WTC11 (cell line): ENCODE measurements at regions not wholly inside any gene's neighbourhood (a gene's known extent, or its start where the extent isn't known, plus 50 kb on each side); places are given as distances from the start of the nearest gene placed in this dataset.

Source experiments
- CBFB ChIP-seq: sonication (generic); formaldehyde crosslinking; IDR thresholded peaks from 2 replicates; pipeline ENCODE4 v1.8.1; 2022; ENCODE audit warnings: mild to moderate bottlenecking, low read depth, missing genetic modification reagents
- CREM ChIP-seq: sonication (generic); formaldehyde crosslinking; IDR thresholded peaks from 2 replicates; pipeline ENCODE4 v1.8.1; 2022; ENCODE audit warnings: mild to moderate bottlenecking, missing genetic modification reagents, moderate library complexity
- NR2C2 ChIP-seq: sonication (generic); formaldehyde crosslinking; IDR thresholded peaks from 2 replicates; pipeline ENCODE4 v1.8.0; 2022; ENCODE audit warnings: mild to moderate bottlenecking, missing genetic modification reagents
- TEAD4 ChIP-seq: sonication (generic); formaldehyde crosslinking; IDR thresholded peaks from 2 replicates; pipeline ENCODE4 v1.8.0; 2022; ENCODE audit warnings: mild to moderate bottlenecking, missing genetic modification reagents
- TF ChIP-seq, protein P1 (sequence below): fragments of 200-600 bp; IDR thresholded peaks from 2 replicates; pipeline ENCODE4 v1.8.0; 2022; ENCODE audit warnings: antibody characterized with exemption
- TF ChIP-seq, protein P2 (sequence below): sonication (generic); formaldehyde crosslinking; IDR thresholded peaks from 2 replicates; pipeline ENCODE4 v1.8.0; 2022; ENCODE audit warnings: mild to moderate bottlenecking, missing genetic modification reagents

DNA sequence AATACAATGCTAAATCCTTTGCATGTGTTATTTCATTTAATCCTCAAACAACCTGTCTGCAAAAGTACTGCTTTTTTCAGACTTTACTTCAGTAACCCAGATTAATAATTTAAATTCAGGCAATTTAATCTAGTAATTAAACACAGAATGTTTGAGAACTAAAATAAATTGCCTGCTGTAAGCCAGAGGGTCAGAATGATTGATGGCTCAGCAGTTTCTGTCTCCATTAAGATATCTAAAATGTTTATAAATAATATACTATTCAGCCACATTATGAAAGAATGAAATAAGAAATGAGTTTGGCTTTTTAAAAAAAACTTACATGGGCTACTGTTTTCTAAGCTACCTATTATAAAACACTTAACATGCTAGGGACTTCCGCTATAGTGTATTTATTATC, 846.0 kb downstream of the FAM181B start:
- TF ChIP-seq, protein P1, sequence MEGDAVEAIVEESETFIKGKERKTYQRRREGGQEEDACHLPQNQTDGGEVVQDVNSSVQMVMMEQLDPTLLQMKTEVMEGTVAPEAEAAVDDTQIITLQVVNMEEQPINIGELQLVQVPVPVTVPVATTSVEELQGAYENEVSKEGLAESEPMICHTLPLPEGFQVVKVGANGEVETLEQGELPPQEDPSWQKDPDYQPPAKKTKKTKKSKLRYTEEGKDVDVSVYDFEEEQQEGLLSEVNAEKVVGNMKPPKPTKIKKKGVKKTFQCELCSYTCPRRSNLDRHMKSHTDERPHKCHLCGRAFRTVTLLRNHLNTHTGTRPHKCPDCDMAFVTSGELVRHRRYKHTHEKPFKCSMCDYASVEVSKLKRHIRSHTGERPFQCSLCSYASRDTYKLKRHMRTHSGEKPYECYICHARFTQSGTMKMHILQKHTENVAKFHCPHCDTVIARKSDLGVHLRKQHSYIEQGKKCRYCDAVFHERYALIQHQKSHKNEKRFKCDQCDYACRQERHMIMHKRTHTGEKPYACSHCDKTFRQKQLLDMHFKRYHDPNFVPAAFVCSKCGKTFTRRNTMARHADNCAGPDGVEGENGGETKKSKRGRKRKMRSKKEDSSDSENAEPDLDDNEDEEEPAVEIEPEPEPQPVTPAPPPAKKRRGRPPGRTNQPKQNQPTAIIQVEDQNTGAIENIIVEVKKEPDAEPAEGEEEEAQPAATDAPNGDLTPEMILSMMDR = no peak
- no peak for TF ChIP-seq NR2C2 (CRISPR knock-in tag)
- no peak for TF ChIP-seq CBFB (CRISPR knock-in tag)
- TF ChIP-seq, protein P2, sequence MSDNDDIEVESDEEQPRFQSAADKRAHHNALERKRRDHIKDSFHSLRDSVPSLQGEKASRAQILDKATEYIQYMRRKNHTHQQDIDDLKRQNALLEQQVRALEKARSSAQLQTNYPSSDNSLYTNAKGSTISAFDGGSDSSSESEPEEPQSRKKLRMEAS (CRISPR knock-in tag) = no peak
- no peak for TF ChIP-seq CREM (CRISPR knock-in tag)
- TF ChIP-seq TEAD4 (CRISPR knock-in tag) = no peak
